ENCODE measurements at regions not wholly inside any gene's neighbourhood (a gene's known extent, or its start where the extent isn't known, plus 50 kb on each side); places are given as distances from the start of the nearest gene placed in this dataset.
"Not testable (repeated sequence)": the region's sequence is repeated elsewhere in the genome, so short reads cannot be mapped to it uniquely, and the experiment has no call there.

DNA sequence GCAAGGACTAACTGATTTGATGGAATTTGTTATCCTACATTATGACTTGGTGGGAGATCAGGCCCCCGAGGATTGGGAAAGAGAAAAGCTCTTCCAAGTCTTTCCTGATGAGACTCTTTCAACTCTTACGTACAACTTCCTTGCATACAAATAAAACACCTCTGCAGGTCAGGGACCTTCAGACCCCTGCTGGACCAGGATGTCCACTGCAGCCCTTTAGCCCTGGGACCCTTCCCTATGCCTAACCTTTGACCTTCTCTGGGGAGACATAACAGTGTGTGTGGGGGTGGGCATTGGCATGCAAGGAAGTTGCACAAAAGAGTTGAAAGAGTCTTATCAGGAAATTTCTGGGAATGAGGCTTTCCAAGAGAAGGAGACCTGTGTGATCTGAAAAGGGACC lies 859.4 kb downstream of the TYW1 start:
- no peak for DNase-seq

DNA sequence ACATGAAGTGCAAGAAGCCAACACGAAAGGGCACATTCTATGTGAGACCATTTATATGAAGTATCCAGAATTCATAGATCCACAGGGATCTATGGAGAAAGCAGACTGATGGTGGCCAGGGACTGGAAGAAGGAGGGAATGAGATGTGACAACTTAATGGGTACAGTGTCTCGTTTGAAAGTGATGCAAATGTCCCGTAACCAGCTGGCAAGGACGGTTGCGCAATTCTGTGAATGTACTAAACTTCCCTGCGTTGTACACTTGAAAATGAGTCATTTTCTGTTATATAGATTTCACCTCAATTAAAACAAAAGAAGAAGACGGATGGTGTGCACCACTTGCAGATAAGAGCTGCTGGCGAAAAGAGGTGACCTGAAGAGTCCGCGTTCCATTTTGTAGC lies 861.1 kb downstream of the TYW1 start:
- no peak for DNase-seq

GRCh38 chr7:67858931-67859330 lies 862.3 kb downstream of the TYW1 start:
- DNase-seq, result no peak

DNA sequence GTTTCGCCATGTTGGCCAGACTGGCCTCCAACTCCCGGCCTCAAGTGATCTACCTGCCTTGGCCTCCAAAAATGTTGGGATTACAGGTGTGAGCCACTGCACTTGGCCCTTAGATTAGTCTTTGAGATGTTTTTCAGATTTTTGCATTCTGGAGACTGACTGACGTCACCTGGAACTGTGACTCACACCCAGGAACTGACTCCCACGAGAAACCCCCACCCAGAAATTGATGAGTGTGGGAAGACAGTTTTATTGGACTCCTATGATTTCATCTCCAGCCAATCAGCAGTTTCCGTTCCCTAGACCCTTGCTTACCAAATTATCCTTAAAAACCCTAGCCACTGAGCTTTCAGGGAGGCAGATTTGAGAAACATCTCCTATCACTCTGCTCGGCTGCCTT lies 867.3 kb downstream of the TYW1 start:
- no peak for DNase-seq

DNA sequence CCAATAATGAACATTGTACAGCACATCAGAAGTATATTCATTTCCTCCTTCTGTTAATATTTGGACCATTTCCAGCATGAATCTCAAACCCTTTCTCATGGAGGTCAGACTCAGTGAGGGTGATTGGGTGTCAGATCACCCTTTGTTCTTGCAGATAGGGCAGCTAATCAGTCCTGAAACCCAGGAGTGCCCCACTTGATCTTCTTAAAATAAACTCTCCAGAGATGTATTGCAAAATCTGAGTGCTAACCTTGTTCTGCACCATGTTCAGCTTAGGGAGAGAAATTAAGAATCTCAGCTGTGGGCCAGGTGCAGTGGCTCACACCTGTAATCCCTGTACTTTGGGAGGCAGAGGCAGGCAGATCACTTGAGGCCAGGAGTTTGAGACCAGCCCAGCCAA lies 869.4 kb downstream of the TYW1 start:
- no peak for DNase-seq

DNA sequence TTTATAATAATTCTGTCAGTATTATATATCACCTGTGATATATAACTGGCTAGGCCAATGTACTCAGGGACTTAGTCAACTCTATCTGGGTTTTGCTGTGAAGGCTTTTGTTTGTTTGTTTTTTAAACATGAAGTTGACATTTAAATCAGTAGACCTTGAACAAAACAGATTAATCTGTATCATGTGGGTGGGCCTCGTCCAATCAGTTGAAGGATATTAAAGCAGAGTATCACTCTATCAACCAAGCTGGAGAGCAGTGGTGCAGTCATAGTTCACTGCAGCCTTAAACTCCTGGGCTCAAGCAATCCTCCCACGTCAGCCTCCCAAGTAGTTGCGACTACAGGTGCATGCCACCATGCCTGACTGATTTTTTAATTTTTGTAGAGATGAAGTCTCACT lies 870.2 kb downstream of the TYW1 start:
- DNase-seq, result no peak

DNA sequence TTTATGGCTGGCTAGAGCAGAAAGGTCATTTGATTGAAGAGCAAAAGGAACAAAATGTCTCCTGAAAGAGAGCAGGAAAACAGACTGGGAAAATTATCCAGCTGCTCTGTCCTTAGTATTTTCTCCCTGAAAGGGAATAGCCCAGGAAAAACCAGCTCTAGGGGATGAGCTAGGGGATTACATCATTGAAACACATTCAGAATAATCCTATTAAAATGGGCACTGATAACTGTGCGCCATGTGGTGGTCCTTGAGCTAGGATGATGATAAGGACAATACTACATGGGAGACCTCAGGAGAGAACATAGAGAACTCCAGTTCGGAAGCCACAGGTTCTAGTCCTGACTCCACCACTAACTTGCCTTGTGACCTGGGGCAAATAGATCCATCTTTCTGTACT lies 873.8 kb downstream of the TYW1 start:
- no peak for DNase-seq

DNA sequence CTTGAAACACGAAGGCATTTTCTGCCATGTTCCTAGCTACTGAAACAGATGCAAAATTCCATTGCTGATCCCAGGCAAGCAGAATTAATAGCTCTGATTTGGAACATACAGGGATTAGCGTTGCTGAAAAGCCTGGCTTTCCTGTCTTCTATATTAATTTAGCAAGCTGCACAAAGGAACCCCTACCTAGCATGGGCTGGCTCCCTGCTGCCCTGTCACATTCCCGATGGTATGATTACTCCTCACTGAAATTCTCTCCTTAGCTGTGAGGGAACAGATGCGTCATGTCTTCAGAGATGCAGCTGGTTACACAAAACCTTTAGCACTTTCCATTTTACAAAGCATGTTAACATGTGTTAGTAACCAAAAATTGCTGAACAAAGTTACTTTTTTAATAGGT lies 878.9 kb downstream of the TYW1 start:
- DNase-seq, result no peak

DNA sequence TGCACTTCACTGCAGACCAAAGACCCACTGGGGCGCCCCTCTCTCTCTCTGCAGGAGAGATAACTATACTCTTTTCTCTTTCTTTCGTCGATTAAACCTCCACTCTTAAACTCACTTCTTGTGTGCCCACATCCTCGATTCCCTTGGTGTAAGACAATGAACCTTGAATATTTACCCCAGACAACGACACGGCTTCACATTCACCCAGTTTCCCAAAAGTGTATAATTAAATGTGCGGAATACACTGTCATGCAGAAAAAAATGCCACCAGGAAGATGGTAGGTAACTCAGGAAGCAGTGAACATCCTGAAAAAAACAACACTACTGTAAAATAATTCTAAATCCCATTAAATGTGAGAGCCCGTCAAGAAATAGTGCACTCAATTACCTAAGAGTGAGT lies 882.2 kb downstream of the TYW1 start:
- DNase-seq, result no peak

DNA sequence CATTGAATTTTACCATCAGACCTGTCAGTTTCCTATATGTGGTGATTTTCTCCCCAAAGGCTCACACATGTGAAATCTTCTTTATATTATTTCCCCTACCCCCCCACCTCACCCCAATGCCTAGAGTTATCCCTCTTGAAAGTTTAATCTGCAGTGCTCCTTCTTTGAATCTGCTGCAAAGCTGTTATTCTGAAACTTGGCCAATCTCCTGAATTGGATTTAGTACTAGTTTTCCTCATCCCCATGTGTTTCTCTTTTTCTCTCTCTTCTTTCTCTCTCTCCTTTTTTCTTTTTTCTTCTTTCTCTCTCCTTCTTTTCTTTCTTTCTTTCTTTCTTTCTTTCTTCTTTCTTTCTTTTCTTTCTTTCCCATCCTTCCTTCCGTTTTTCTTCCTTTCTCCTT lies 886.2 kb downstream of the TYW1 start:
- DNase-seq, result no peak

GRCh38 chr7:67890316-67890715 lies 893.7 kb downstream of the TYW1 start:
- DNase-seq, result no peak

DNA sequence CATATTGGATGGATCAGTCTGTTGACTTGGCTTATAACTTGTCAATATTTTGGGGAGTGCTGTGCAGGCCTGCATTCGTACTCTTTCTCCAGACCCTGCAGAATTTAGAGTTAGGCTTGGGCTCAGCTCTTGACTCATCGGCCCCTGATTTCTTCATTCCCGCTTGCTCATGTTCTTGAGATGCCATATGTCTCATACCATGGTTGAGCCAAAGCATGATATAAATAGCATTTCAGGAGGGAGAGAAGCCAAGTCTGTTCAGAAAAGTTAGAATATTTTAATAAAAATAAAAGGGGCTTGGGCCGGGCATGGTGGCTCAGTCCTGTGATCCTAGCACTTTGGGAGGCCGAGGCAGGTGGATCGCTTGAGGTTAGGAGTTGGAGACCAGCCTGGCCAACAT lies 898.1 kb downstream of the TYW1 start:
- DNase-seq, result no peak

- DNase-seq, result no peak
These were observed 900.1 kb downstream of the TYW1 start for GRCh38 chr7:67896721-67897120.

GRCh38 chr7:67900456-67900855 lies 903.8 kb downstream of the TYW1 start:
- no peak for DNase-seq

GRCh38 chr7:67901808-67902480 lies 905.3 kb downstream of the TYW1 start:
- no peak for DNase-seq

DNA sequence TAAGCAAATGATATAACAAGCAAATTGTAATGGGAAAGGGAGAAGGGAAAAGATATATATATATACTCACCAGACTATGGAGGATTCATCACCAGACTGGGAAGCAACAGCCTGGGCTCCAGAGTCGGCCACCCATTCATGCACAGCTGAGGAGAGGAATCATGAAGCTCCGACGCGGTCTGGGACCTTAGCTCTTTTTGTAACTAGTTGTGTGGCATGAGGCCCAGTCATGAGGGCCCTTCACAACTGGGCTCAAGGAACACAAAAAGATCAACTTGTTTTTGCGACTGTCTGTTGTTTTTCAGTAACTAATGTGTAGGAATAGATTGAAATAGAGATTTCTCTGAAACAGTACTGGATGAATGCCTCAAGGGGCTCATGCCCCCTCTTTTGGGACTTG lies 911.2 kb downstream of the TYW1 start:
- no peak for DNase-seq

DNA sequence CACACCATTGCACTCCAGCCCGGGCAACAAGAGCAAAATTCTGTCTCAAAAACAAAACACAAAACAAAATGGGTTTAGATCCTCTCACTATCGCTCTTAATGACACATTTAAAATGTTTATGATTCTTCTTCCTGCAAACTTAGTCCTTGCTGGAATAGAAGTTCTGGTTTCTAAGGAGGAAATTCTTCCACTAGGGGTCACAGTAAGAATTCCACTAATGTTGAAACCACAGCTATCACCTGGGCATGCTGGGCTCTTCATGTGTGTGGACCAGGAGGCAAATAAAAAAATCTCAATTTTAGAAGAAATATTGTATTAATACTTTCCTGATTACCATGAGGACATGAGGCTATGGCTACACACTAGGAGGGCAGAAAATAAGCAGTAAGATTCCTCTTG lies 915.8 kb downstream of the TYW1 start:
- DNase-seq, result no peak

DNA sequence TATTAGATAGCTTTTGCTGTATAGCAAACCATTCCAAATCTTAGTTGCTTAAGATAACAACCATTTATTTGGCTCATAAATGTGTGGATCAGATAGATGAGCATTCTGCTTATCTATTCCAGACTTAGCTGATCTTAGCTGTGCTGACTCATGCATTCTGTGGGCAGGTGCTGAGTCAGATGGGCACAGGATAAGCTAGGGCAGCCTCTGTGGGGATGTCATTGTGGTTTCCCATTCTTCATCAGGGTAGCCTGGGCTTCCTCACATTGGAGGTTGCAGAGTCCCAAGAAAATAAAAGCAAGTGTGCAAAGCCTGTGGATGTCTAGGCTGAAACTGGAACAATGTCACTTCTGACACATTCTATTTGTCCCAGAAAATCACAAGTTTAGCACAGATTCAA lies 917.0 kb downstream of the TYW1 start:
- no peak for DNase-seq

DNA sequence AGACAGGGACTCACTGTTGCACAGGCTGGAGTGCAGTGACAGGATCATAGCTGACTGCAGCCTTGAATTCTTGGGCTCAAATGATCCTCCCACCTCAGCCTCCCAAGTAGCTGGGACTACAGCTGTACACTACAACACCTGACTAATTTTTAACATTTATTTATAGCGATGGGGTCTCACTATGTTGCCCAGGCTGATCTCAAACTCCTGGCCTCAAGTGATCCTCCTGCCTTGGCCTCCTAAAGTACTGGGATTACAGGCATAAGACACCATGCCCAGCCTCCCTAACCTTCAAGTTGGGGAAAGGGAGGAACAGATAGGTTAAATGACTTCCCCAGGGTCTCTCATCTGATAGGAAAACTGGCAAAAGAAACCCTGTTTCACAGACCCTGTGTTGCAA lies 919.5 kb downstream of the TYW1 start:
- DNase-seq, result not testable (repeated sequence)

- DNase-seq, result no peak
These were observed 920.2 kb downstream of the TYW1 start for GRCh38 chr7:67916571-67917436.

- DNase-seq, result no peak
These were observed 920.8 kb downstream of the TYW1 start for GRCh38 chr7:67917437-67917755.

DNA sequence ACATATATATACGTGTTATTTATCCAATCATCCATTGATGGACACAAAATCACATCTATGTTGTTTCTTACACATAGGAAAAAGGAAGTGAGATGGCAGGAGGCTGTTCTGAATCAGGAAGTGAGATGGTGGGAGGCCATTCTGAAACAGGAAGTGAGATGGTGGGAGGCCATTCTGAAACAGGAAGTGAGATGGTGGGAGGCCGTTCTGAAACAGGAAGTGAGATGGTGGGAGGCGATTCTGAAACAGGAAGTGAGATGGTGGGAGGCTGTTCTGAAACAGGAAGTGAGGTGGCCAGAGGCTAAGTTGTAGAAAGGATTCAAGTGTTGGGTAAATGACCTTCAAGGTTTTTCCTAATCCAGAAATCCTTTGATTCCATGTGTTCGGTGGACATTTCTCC lies 921.5 kb downstream of the TYW1 start:
- peak; percentile 25 for DNase-seq

DNA sequence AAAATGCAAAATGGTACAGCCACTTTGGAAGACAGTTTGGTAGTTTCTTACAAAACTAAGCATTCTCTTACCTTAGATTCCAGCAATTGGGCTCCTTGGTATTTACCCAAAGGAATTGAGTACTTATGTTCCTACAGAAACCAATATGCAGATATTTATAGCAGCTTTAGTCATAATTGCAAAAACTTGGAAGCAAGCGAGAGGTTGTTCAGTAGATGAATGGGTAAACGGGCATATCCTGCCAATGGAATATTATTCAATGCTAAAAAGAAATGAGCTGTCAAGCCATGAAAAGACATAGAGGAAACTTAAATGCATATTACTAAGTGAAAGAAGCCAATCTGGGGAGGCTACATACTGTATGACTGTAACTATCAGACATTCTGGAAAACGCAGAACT lies 926.7 kb downstream of the TYW1 start:
- no peak for DNase-seq

DNA sequence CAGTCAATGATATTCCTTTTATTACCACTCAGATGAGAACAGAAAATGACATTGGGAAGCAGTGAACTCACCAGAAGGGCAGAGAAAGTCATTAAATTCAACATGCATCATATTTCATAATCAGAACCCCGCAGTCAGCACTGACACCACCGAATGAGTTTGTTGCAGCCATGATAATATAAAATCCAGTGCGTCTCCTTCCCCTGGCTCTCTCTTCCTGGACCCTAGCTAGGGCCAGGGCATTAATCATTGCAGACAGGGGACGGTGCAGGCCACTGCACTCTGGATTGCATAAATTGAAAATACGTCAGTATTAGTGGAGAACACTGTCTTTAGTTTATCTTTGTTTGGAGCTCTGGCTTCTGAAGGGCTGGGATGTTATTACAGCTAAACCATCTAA lies 931.5 kb downstream of the TYW1 start:
- DNase-seq, result no peak

GRCh38 chr7:67936447-67936846 lies 939.8 kb downstream of the TYW1 start:
- DNase-seq, result not testable (repeated sequence)
